PFSK-1 (cell line): ENCODE measurements at regions not wholly inside any gene's neighbourhood (a gene's known extent, or its start where the extent isn't known, plus 50 kb on each side); places are given as distances from the start of the nearest gene placed in this dataset.

Experiments
- FOXP2 ChIP-seq: optimal IDR thresholded peaks from 2 replicates; pipeline ENCODE3; 2011; ENCODE audit warnings: borderline replicate concordance, control low read depth, inconsistent platforms; ENCODE audit not compliant: insufficient read depth; ENCODE audit errors: extremely low read length, extremely low read depth
- POLR2AphosphoS5 ChIP-seq: IDR thresholded peaks from 2 replicates; pipeline ENCODE4 v1.6.1; 2012; ENCODE audit warnings: low read depth, mild to moderate bottlenecking, control low read depth, low read length, moderate library complexity
- SIN3A ChIP-seq: IDR thresholded peaks from 2 replicates; pipeline ENCODE4 v1.6.1; 2012; ENCODE audit warnings: mild to moderate bottlenecking, low read length, moderate library complexity, borderline replicate concordance; ENCODE audit not compliant: insufficient read depth
- TAF1 ChIP-seq: IDR thresholded peaks from 2 replicates; pipeline ENCODE4 v1.6.1; 2012; ENCODE audit warnings: low read length, control low read depth, borderline replicate concordance; ENCODE audit not compliant: insufficient read depth
- TF ChIP-seq, protein P1 (sequence below), 2 experiments: IDR thresholded peaks; 2 replicates each; pipeline versions ENCODE4 v1.6.1 to v1.8.0; 2011 to 2012; ENCODE audit warnings: low read depth in 2 of 2, low read length in 2 of 2, control low read depth in 1 of 2, inconsistent platforms in 1 of 2, mild to moderate bottlenecking in 1 of 2, moderate library complexity in 1 of 2; ENCODE audit not compliant: insufficient read depth in 1 of 2

GRCh38 chr22:49204599-49205482 lies 622.8 kb downstream of the BRD1 start:
- no peak for TF ChIP-seq TAF1
- no peak for TF ChIP-seq SIN3A
- no peak for TF ChIP-seq POLR2AphosphoS5
- TF ChIP-seq, protein P1, sequence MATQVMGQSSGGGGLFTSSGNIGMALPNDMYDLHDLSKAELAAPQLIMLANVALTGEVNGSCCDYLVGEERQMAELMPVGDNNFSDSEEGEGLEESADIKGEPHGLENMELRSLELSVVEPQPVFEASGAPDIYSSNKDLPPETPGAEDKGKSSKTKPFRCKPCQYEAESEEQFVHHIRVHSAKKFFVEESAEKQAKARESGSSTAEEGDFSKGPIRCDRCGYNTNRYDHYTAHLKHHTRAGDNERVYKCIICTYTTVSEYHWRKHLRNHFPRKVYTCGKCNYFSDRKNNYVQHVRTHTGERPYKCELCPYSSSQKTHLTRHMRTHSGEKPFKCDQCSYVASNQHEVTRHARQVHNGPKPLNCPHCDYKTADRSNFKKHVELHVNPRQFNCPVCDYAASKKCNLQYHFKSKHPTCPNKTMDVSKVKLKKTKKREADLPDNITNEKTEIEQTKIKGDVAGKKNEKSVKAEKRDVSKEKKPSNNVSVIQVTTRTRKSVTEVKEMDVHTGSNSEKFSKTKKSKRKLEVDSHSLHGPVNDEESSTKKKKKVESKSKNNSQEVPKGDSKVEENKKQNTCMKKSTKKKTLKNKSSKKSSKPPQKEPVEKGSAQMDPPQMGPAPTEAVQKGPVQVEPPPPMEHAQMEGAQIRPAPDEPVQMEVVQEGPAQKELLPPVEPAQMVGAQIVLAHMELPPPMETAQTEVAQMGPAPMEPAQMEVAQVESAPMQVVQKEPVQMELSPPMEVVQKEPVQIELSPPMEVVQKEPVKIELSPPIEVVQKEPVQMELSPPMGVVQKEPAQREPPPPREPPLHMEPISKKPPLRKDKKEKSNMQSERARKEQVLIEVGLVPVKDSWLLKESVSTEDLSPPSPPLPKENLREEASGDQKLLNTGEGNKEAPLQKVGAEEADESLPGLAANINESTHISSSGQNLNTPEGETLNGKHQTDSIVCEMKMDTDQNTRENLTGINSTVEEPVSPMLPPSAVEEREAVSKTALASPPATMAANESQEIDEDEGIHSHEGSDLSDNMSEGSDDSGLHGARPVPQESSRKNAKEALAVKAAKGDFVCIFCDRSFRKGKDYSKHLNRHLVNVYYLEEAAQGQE (IDR thresholded peaks at IDR 0.05; ENCODE audit: insufficient read depth in 1 of 2, low read depth in 2 of 2, low read length in 2 of 2): no peak

DNA sequence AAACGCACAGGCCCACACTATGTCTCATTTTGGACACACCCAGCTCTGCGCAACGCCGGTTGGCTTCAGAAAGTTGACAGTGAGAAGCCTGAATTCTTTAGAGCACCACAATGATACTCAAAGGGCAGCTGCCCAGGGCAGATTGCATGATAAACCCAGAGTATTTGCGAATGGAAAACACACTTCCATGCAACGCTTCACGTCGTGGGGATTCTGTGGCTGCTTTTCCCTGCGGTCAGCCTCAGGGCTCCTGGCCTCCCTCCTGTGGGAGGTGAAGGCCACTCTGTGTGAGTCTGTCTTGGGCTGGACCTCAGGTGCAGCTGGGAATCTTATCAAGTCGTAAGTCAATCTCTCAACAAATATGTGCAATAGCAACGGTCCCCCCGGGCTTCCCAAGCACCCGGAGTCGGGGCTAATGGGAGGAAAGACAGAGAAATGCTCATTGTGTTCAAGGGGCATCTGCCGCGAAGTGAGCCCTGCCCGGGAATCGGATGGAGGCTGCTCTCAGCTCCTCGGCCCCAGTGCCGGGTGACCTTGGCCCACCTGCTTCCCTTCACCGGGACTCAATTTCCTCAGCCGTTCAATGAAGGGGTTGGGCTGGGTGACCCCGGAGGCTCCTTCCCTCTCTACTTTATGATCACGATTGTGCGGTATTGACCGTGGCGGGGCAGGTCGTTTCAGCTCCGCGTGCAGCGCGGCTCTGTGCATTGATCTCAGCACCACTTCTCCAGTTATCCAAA lies 623.6 kb downstream of the BRD1 start:
- TF ChIP-seq, protein P1 (IDR thresholded peaks at IDR 0.05; ENCODE audit: insufficient read depth in 1 of 2, low read depth in 2 of 2, low read length in 2 of 2): no peak
- TF ChIP-seq POLR2AphosphoS5: no peak
- TF ChIP-seq TAF1: no peak
- no peak for TF ChIP-seq SIN3A
- no peak for TF ChIP-seq FOXP2

- TF ChIP-seq, protein P1 (IDR thresholded peaks at IDR 0.05; ENCODE audit: insufficient read depth in 1 of 2, low read depth in 2 of 2, low read length in 2 of 2): no peak
- TF ChIP-seq POLR2AphosphoS5 (no peak), FOXP2 (no peak), SIN3A (no peak), TAF1 (no peak)
These were observed 624.4 kb downstream of the BRD1 start for GRCh38 chr22:49203091-49203858.

DNA sequence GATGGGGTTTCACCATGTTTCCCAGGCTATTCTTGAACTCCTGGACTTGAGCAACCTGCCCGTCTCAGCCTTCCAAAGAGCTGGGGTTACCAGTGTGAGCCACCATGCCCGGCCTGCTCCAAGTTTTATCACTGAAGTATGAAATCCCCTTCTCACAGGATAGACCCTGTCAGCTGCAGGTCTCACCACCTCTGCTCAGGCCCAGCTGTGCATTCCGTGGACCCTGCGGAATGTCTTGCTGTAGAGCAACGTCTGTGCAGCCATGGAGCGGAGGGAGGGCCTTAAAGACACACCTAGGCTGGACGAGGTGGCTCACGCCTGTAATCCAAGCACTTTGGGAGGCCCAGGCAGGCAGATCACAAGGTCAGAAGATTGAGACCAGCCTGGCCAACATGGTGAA lies 625.4 kb downstream of the BRD1 start:
- TF ChIP-seq POLR2AphosphoS5 (no peak), FOXP2 (no peak), TAF1 (no peak), SIN3A (no peak)
- TF ChIP-seq, protein P1 (IDR thresholded peaks at IDR 0.05; ENCODE audit: insufficient read depth in 1 of 2, low read depth in 2 of 2, low read length in 2 of 2): no peak
